ENCODE measurements at regions not wholly inside any gene's neighbourhood (a gene's known extent, or its start where the extent isn't known, plus 50 kb on each side); places are given as distances from the start of the nearest gene placed in this dataset.

- no peak for DNase-seq (ENCODE audit: low read depth)
Observed at GRCh38 chr21:25329227-25329825, 278.0 kb downstream of the MRPL39 start.

GRCh38 chr21:25328736-25329135 is 278.5 kb downstream of the MRPL39 start:
- no peak for DNase-seq (ENCODE audit: low read depth)

- DNase-seq (ENCODE audit: low read depth), result no peak
Observed at GRCh38 chr21:25326181-25326580, 281.1 kb downstream of the MRPL39 start.

- no peak for DNase-seq (ENCODE audit: low read depth)
Observed at GRCh38 chr21:25324666-25325065, 282.6 kb downstream of the MRPL39 start.

- no peak for DNase-seq (ENCODE audit: low read depth)
Observed at GRCh38 chr21:25323356-25323949, 283.8 kb downstream of the MRPL39 start.

GRCh38 chr21:25314247-25314646 is 293.0 kb downstream of the MRPL39 start:
- no peak for DNase-seq (ENCODE audit: low read depth)

- DNase-seq (ENCODE audit: low read depth), result no peak
Observed at GRCh38 chr21:25313829-25314228, 293.5 kb downstream of the MRPL39 start.

- no peak for DNase-seq (ENCODE audit: low read depth)
Observed at GRCh38 chr21:25307489-25307888, 299.8 kb downstream of the MRPL39 start.

GRCh38 chr21:25304611-25305010 is 302.7 kb downstream of the MRPL39 start:
- DNase-seq (ENCODE audit: low read depth), result no peak

- DNase-seq (ENCODE audit: low read depth), result no peak
Observed at GRCh38 chr21:25300632-25301031, 306.6 kb downstream of the MRPL39 start.

GRCh38 chr21:25298512-25299491 is 308.5 kb downstream of the MRPL39 start:
- DNase-seq (ENCODE audit: low read depth), result no peak

- no peak for DNase-seq (ENCODE audit: low read depth)
Observed at GRCh38 chr21:25297117-25297516, 310.2 kb downstream of the MRPL39 start.

GRCh38 chr21:25296252-25296651 is 311.0 kb downstream of the MRPL39 start:
- DNase-seq (ENCODE audit: low read depth), result no peak

- DNase-seq (ENCODE audit: low read depth), result no peak
Observed at GRCh38 chr21:25292396-25292795, 314.9 kb downstream of the MRPL39 start.

GRCh38 chr21:25283720-25284119 is 323.6 kb downstream of the MRPL39 start:
- no peak for DNase-seq (ENCODE audit: low read depth)

- DNase-seq (ENCODE audit: low read depth), result no peak
Observed at GRCh38 chr21:25281134-25281533, 326.1 kb downstream of the MRPL39 start.

- no peak for DNase-seq (ENCODE audit: low read depth)
Observed at GRCh38 chr21:25280061-25280460, 327.2 kb downstream of the MRPL39 start.

GRCh38 chr21:25273959-25274358 is 333.3 kb downstream of the MRPL39 start:
- DNase-seq (ENCODE audit: low read depth), result no peak

- no peak for DNase-seq (ENCODE audit: low read depth)
Observed at GRCh38 chr21:25254491-25255174, 352.6 kb downstream of the MRPL39 start.

- no peak for DNase-seq (ENCODE audit: low read depth)
Observed at GRCh38 chr21:25246546-25246945, 360.7 kb downstream of the MRPL39 start.

GRCh38 chr21:25244735-25245134 is 362.5 kb downstream of the MRPL39 start:
- no peak for DNase-seq (ENCODE audit: low read depth)

GRCh38 chr21:25243808-25244207 is 363.5 kb downstream of the MRPL39 start:
- no peak for DNase-seq (ENCODE audit: low read depth)
